SH-SY5Y (cell line): ENCODE measurements at regions not wholly inside any gene's neighbourhood (a gene's known extent, or its start where the extent isn't known, plus 50 kb on each side); places are given as distances from the start of the nearest gene placed in this dataset.

Experiments
- GATA2 ChIP-seq: IDR thresholded peaks from 2 replicates; pipeline ENCODE4 v1.6.1; 2011; ENCODE audit warnings: mild to moderate bottlenecking, low read depth, low read length
- GATA3 ChIP-seq: IDR thresholded peaks from 2 replicates; pipeline ENCODE4 v1.6.1; 2011; ENCODE audit warnings: low read depth, mild to moderate bottlenecking, low read length, moderate library complexity

DNA sequence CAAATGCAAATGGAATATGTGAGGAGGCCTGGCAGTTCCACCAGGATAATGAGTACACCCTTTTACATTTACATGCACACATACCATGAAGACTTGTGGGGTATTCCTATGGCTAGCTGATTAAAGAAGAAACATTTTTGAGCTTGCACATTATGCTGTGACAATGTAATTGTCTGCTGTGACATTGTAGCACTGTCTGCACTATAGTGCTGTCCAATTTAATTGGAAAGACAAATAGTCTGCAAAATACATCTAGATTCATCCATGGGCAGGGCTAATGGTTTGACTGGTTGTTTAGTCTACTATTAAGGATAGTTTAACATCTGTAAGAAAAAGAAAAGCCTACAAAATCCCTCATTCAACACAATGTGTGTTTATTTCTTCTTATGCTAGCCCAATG lies 1005.6 kb upstream of the LRFN5 start:
- TF ChIP-seq GATA2 = no peak
- TF ChIP-seq GATA3 = no peak
